Activated CD4-positive, alpha-beta memory T cell treated with anti-CD3 and anti-CD28 coated beads for 36 hours (primary cell): ENCODE measurements at regions not wholly inside any gene's neighbourhood (a gene's known extent, or its start where the extent isn't known, plus 50 kb on each side); places are given as distances from the start of the nearest gene placed in this dataset.

Source experiments
- CTCF ChIA-PET: fragments of 350-600 bp; sonication (Branson Sonifier 250); formaldehyde crosslinking; loops from one replicate; lab custom pipeline; 2021; ENCODE audit warnings: antibody characterized with exemption, inconsistent platforms; lab: Charles Lee
- POLR2A ChIA-PET: fragments of 350-600 bp; sonication (Branson Sonifier 250); formaldehyde crosslinking; loops from one replicate; lab custom pipeline; 2021; ENCODE audit warnings: antibody characterized with exemption; lab: Charles Lee
- DNase-seq: peaks from one replicate; pipeline ENCODE4 v3.0.0-alpha.2; 2020
- H3K27ac Mint-ChIP-seq: one replicate; pipeline ENCODE4 v1.8.0; 2021; ENCODE audit warnings: mixed read lengths
- H3K27me3 Mint-ChIP-seq: one replicate; pipeline ENCODE4 v1.8.0; 2021; ENCODE audit warnings: mixed read lengths
- H3K36me3 Mint-ChIP-seq: one replicate; pipeline ENCODE4 v1.8.0; 2021; ENCODE audit warnings: mixed read lengths
- H3K4me1 Mint-ChIP-seq: one replicate; pipeline ENCODE4 v1.8.0; 2021; ENCODE audit warnings: low read depth, mixed read lengths
- H3K4me3 Mint-ChIP-seq: one replicate; pipeline ENCODE4 v1.8.0; 2021; ENCODE audit warnings: mild to moderate bottlenecking, mixed read lengths
- H3K9me3 Mint-ChIP-seq: one replicate; pipeline ENCODE4 v1.8.0; 2021; ENCODE audit warnings: mixed read lengths
- intact Hi-C: fragments of 100-400 bp; cut with micrococcal nuclease; formaldehyde crosslinking; loops from one replicate; pipeline ENCODE4 v1.15.1; 2023

GRCh38 chr13:105607426-105607825, 928.0 kb downstream of the EFNB2 start:
- no peaks in the 10 kb centered on the region for H3K36me3 Mint-ChIP-seq
- intact Hi-C loops = no loop called here
- no peaks in the 10 kb centered on the region for H3K4me1 Mint-ChIP-seq
- no peaks in the 10 kb centered on the region for H3K27me3 Mint-ChIP-seq
- no peak overlapping the region for H3K27ac Mint-ChIP-seq
- CTCF ChIA-PET = no interaction called here
- no peak overlapping the region for H3K4me3 Mint-ChIP-seq
- POLR2A ChIA-PET = no interaction called here
- no peaks in the 10 kb centered on the region for H3K9me3 Mint-ChIP-seq
- DNase-seq = no peak

- Mint-ChIP-seq H3K27ac (no peak overlapping the region), H3K36me3 (no peaks in the 10 kb centered on the region), H3K27me3 (no peaks in the 10 kb centered on the region), H3K9me3 (no peaks in the 10 kb centered on the region), H3K4me1 (no peaks in the 10 kb centered on the region), H3K4me3 (no peak overlapping the region)
- no peak for DNase-seq
- intact Hi-C loops = no loop called here
- ChIA-PET CTCF (no interaction called here), POLR2A (no interaction called here)
These were observed 928.4 kb downstream of the EFNB2 start for GRCh38 chr13:105607016-105607415.

- intact Hi-C loops = no loop called here
- Mint-ChIP-seq H3K4me1 (no peaks in the 10 kb centered on the region), H3K4me3 (no peak overlapping the region), H3K27me3 (no peaks in the 10 kb centered on the region), H3K9me3 (peaks cover 5% of the 10 kb centered on the region), H3K36me3 (no peaks in the 10 kb centered on the region), H3K27ac (no peak overlapping the region)
- ChIA-PET CTCF (no interaction called here), POLR2A (no interaction called here)
- DNase-seq = no peak
These were observed 932.3 kb downstream of the EFNB2 start for GRCh38 chr13:105602956-105603670.

GRCh38 chr13:105599477-105600037, 935.9 kb downstream of the EFNB2 start:
- CTCF ChIA-PET = no interaction called here
- H3K27ac Mint-ChIP-seq = no peak overlapping the region
- no peak for DNase-seq
- intact Hi-C loops = no loop called here
- H3K36me3 Mint-ChIP-seq = no peaks in the 10 kb centered on the region
- H3K4me1 Mint-ChIP-seq = no peaks in the 10 kb centered on the region
- POLR2A ChIA-PET = no interaction called here
- no peak overlapping the region for H3K4me3 Mint-ChIP-seq
- peaks cover 5% of the 10 kb centered on the region for H3K9me3 Mint-ChIP-seq
- no peaks in the 10 kb centered on the region for H3K27me3 Mint-ChIP-seq

GRCh38 chr13:105598529-105598928, 936.9 kb downstream of the EFNB2 start:
- H3K4me1 Mint-ChIP-seq = no peaks in the 10 kb centered on the region
- no peak for DNase-seq
- CTCF ChIA-PET = no interaction called here
- no peak overlapping the region for H3K27ac Mint-ChIP-seq
- intact Hi-C loops = no loop called here
- no peak overlapping the region for H3K4me3 Mint-ChIP-seq
- POLR2A ChIA-PET = no interaction called here
- H3K36me3 Mint-ChIP-seq = no peaks in the 10 kb centered on the region
- no peaks in the 10 kb centered on the region for H3K27me3 Mint-ChIP-seq
- H3K9me3 Mint-ChIP-seq = peaks cover 5% of the 10 kb centered on the region

- ChIA-PET CTCF (no interaction called here), POLR2A (no interaction called here)
- DNase-seq = no peak
- no peaks in the 10 kb centered on the region for H3K27me3 Mint-ChIP-seq
- H3K27ac Mint-ChIP-seq = no peak overlapping the region
- no peaks in the 10 kb centered on the region for H3K4me1 Mint-ChIP-seq
- no peak overlapping the region for H3K4me3 Mint-ChIP-seq
- H3K9me3 Mint-ChIP-seq = peaks cover 5% of the 10 kb centered on the region
- H3K36me3 Mint-ChIP-seq = no peaks in the 10 kb centered on the region
- intact Hi-C loops = no loop called here
These were observed 937.9 kb downstream of the EFNB2 start for GRCh38 chr13:105597573-105597972.

GRCh38 chr13:105595471-105595870, 940.0 kb downstream of the EFNB2 start:
- H3K4me3 Mint-ChIP-seq = no peak overlapping the region
- no peaks in the 10 kb centered on the region for H3K4me1 Mint-ChIP-seq
- intact Hi-C loops = no loop called here
- ChIA-PET POLR2A (no interaction called here), CTCF (no interaction called here)
- H3K36me3 Mint-ChIP-seq = no peaks in the 10 kb centered on the region
- no peak for DNase-seq
- no peaks in the 10 kb centered on the region for H3K27me3 Mint-ChIP-seq
- no peak overlapping the region for H3K27ac Mint-ChIP-seq
- peaks cover 5% of the 10 kb centered on the region for H3K9me3 Mint-ChIP-seq

GRCh38 chr13:105591277-105591676, 944.2 kb downstream of the EFNB2 start:
- Mint-ChIP-seq H3K36me3 (no peaks in the 10 kb centered on the region), H3K9me3 (no peaks in the 10 kb centered on the region), H3K4me1 (no peaks in the 10 kb centered on the region), H3K27me3 (no peaks in the 10 kb centered on the region), H3K27ac (no peak overlapping the region), H3K4me3 (no peak overlapping the region)
- ChIA-PET CTCF (no interaction called here), POLR2A (no interaction called here)
- intact Hi-C loops = no loop called here
- DNase-seq = no peak

- DNase-seq = no peak
- Mint-ChIP-seq H3K27me3 (no peaks in the 10 kb centered on the region), H3K27ac (no peak overlapping the region), H3K9me3 (no peaks in the 10 kb centered on the region), H3K4me3 (no peak overlapping the region), H3K4me1 (no peaks in the 10 kb centered on the region), H3K36me3 (no peaks in the 10 kb centered on the region)
- CTCF ChIA-PET = no interaction called here
- POLR2A ChIA-PET = no interaction called here
- intact Hi-C loops = no loop called here
These were observed 947.7 kb downstream of the EFNB2 start for GRCh38 chr13:105587786-105588185.

GRCh38 chr13:105579821-105580710, 955.4 kb downstream of the EFNB2 start:
- no peaks in the 10 kb centered on the region for H3K27me3 Mint-ChIP-seq
- H3K36me3 Mint-ChIP-seq = no peaks in the 10 kb centered on the region
- no peaks in the 10 kb centered on the region for H3K4me1 Mint-ChIP-seq
- peaks cover 2% of the 10 kb centered on the region for H3K9me3 Mint-ChIP-seq
- no peak for DNase-seq
- ChIA-PET POLR2A (no interaction called here), CTCF (no interaction called here)
- no peak overlapping the region for H3K27ac Mint-ChIP-seq
- intact Hi-C loops = no loop called here
- H3K4me3 Mint-ChIP-seq = no peak overlapping the region

- H3K9me3 Mint-ChIP-seq = peaks cover 2% of the 10 kb centered on the region
- ChIA-PET CTCF (no interaction called here), POLR2A (no interaction called here)
- H3K4me1 Mint-ChIP-seq = no peaks in the 10 kb centered on the region
- no peak overlapping the region for H3K27ac Mint-ChIP-seq
- H3K4me3 Mint-ChIP-seq = no peak overlapping the region
- H3K27me3 Mint-ChIP-seq = no peaks in the 10 kb centered on the region
- H3K36me3 Mint-ChIP-seq = no peaks in the 10 kb centered on the region
- no peak for DNase-seq
- intact Hi-C loops = no loop called here
These were observed 962.3 kb downstream of the EFNB2 start for GRCh38 chr13:105573136-105573535.

- no peaks in the 10 kb centered on the region for H3K27me3 Mint-ChIP-seq
- H3K9me3 Mint-ChIP-seq = peaks cover 2% of the 10 kb centered on the region
- ChIA-PET POLR2A (no interaction called here), CTCF (no interaction called here)
- no peaks in the 10 kb centered on the region for H3K36me3 Mint-ChIP-seq
- H3K4me1 Mint-ChIP-seq = no peaks in the 10 kb centered on the region
- no peak overlapping the region for H3K27ac Mint-ChIP-seq
- H3K4me3 Mint-ChIP-seq = no peak overlapping the region
- DNase-seq = no peak
- intact Hi-C loops = no loop called here
These were observed 963.1 kb downstream of the EFNB2 start for GRCh38 chr13:105572401-105572800.
